WTC11 (cell line): ENCODE measurements at regions not wholly inside any gene's neighbourhood (a gene's known extent, or its start where the extent isn't known, plus 50 kb on each side); places are given as distances from the start of the nearest gene placed in this dataset.

Experiments
- ATAC-seq: fragments of 200-7000 bp; cut with Tn5 transposase; 2 replicates; pipeline ENCODE4 v1.10.0; 2021; ENCODE audit warnings: mild to moderate bottlenecking, moderate library complexity
- CTCF ChIA-PET: fragments of 300-600 bp; sonication (Branson Sonifier 250); formaldehyde crosslinking; loops from one replicate; lab custom pipeline; 2021; ENCODE audit warnings: antibody characterized with exemption; lab: Charles Lee
- POLR2A ChIA-PET: fragments of 350-600 bp; sonication (Branson Sonifier 250); formaldehyde crosslinking; loops from one replicate; lab custom pipeline; 2021; ENCODE audit warnings: antibody characterized with exemption; lab: Charles Lee
- DNase-seq: peaks from one replicate; pipeline ENCODE4 v3.0.0; 2021; ENCODE audit warnings: low spot score
- H3K27ac Mint-ChIP-seq: 2 replicates; pipeline ENCODE4 v1.8.0; 2021; ENCODE audit warnings: mixed read lengths
- H3K27me3 Mint-ChIP-seq: 2 replicates; pipeline ENCODE4 v1.8.0; 2021; ENCODE audit warnings: low read depth, mild to moderate bottlenecking, moderate library complexity, mixed read lengths
- H3K36me3 Mint-ChIP-seq: 2 replicates; pipeline ENCODE4 v1.8.0; 2021; ENCODE audit warnings: mixed read lengths
- H3K4me1 Mint-ChIP-seq: 2 replicates; pipeline ENCODE4 v1.8.0; 2022; ENCODE audit warnings: mixed read lengths
- H3K4me3 Mint-ChIP-seq: 2 replicates; pipeline ENCODE4 v1.8.0; 2021; ENCODE audit warnings: mild to moderate bottlenecking, moderate library complexity, mixed read lengths
- H3K9me3 Mint-ChIP-seq: 2 replicates; pipeline ENCODE4 v1.8.0; 2021; ENCODE audit warnings: mixed read lengths
- CBFB ChIP-seq: sonication (generic); formaldehyde crosslinking; IDR thresholded peaks from 2 replicates; pipeline ENCODE4 v1.8.1; 2022; ENCODE audit warnings: mild to moderate bottlenecking, low read depth, missing genetic modification reagents
- CREB1 ChIP-seq: sonication (generic); formaldehyde crosslinking; IDR thresholded peaks from 2 replicates; pipeline ENCODE4 v1.8.0; 2023; ENCODE audit warnings: mild to moderate bottlenecking, missing genetic modification reagents
- E2F5 ChIP-seq: sonication (generic); formaldehyde crosslinking; IDR thresholded peaks from 2 replicates; pipeline ENCODE4 v1.8.1; 2022; ENCODE audit warnings: mild to moderate bottlenecking, moderate library complexity, missing genetic modification reagents
- ESRRA ChIP-seq: sonication (generic); formaldehyde crosslinking; IDR thresholded peaks from 2 replicates; pipeline ENCODE4 v1.8.1; 2022; ENCODE audit warnings: mild to moderate bottlenecking, missing genetic modification reagents, borderline replicate concordance
- FOXJ3 ChIP-seq: sonication (generic); formaldehyde crosslinking; IDR thresholded peaks from 2 replicates; pipeline ENCODE4 v1.9.0; 2021; ENCODE audit warnings: missing genetic modification reagents, mild to moderate bottlenecking, borderline replicate concordance
- FOXK1 ChIP-seq: sonication (generic); formaldehyde crosslinking; IDR thresholded peaks from 2 replicates; pipeline ENCODE4 v1.8.0; 2022; ENCODE audit warnings: mild to moderate bottlenecking, moderate library complexity, missing genetic modification reagents
- FOXP1 ChIP-seq: sonication (generic); formaldehyde crosslinking; IDR thresholded peaks from 2 replicates; pipeline ENCODE4 v1.8.0; 2022; ENCODE audit warnings: missing genetic modification reagents, mild to moderate bottlenecking, moderate library complexity, borderline replicate concordance
- IRF2 ChIP-seq: sonication (generic); formaldehyde crosslinking; IDR thresholded peaks from 2 replicates; pipeline ENCODE4 v1.8.0; 2022; ENCODE audit warnings: low read depth, missing genetic modification reagents, borderline replicate concordance
- JAZF1 ChIP-seq: fragments of 250-450 bp; sonication (Bioruptor Pico); IDR thresholded peaks from 2 replicates; pipeline ENCODE4 v1.9.0; 2021; ENCODE audit warnings: moderate library complexity, mild to moderate bottlenecking, inconsistent platforms
- MYBL2 ChIP-seq: sonication (generic); formaldehyde crosslinking; IDR thresholded peaks from 2 replicates; pipeline ENCODE4 v1.8.1; 2023; ENCODE audit warnings: mild to moderate bottlenecking, moderate library complexity, missing genetic modification reagents
- NR1H2 ChIP-seq: sonication (generic); formaldehyde crosslinking; IDR thresholded peaks from 2 replicates; pipeline ENCODE4 v1.9.0; 2021; ENCODE audit warnings: mild to moderate bottlenecking, moderate library complexity, missing genetic modification reagents
- NR2C2 ChIP-seq: sonication (generic); formaldehyde crosslinking; IDR thresholded peaks from 2 replicates; pipeline ENCODE4 v1.8.0; 2022; ENCODE audit warnings: mild to moderate bottlenecking, missing genetic modification reagents
- PRDM15 ChIP-seq: sonication (generic); formaldehyde crosslinking; IDR thresholded peaks from 2 replicates; pipeline ENCODE4 v1.8.0; 2022; ENCODE audit warnings: missing genetic modification reagents
- SMAD3 ChIP-seq: sonication (generic); formaldehyde crosslinking; IDR thresholded peaks from 2 replicates; pipeline ENCODE4 v1.8.0; 2022; ENCODE audit warnings: missing genetic modification reagents, mild to moderate bottlenecking, borderline replicate concordance
- SMAD4 ChIP-seq: sonication (generic); formaldehyde crosslinking; IDR thresholded peaks from 2 replicates; pipeline ENCODE4 v1.8.0; 2022; ENCODE audit warnings: mild to moderate bottlenecking, missing genetic modification reagents
- SOX15 ChIP-seq: fragments of 250-450 bp; sonication (Bioruptor Pico); IDR thresholded peaks from 2 replicates; pipeline ENCODE4 v1.9.0; 2021; ENCODE audit warnings: mild to moderate bottlenecking
- USF1 ChIP-seq: sonication (generic); formaldehyde crosslinking; IDR thresholded peaks from 2 replicates; pipeline ENCODE4 v1.8.0; 2022; ENCODE audit warnings: mild to moderate bottlenecking, missing genetic modification reagents
- ZMAT4 ChIP-seq: fragments of 250-450 bp; sonication (Bioruptor Pico); IDR thresholded peaks from 2 replicates; pipeline ENCODE4 v1.9.0; 2021; ENCODE audit warnings: mild to moderate bottlenecking
- ZNF121 ChIP-seq: sonication (generic); formaldehyde crosslinking; IDR thresholded peaks from 2 replicates; pipeline ENCODE4 v1.8.0; 2023; ENCODE audit warnings: missing genetic modification reagents
- ZNF423 ChIP-seq: fragments of 250-450 bp; sonication (Bioruptor Pico); IDR thresholded peaks from 2 replicates; pipeline ENCODE4 v2.1.2; 2022; ENCODE audit warnings: mild to moderate bottlenecking, moderate library complexity
- ZNF425 ChIP-seq: fragments of 250-450 bp; sonication (Bioruptor Pico); conservative IDR thresholded peaks from 2 replicates; pipeline ENCODE4 v1.9.0; 2021; ENCODE audit warnings: mild to moderate bottlenecking
- ZNF512 ChIP-seq: sonication (generic); formaldehyde crosslinking; IDR thresholded peaks from 2 replicates; pipeline ENCODE4 v1.8.1; 2022; ENCODE audit warnings: missing genetic modification reagents, borderline replicate concordance
- ZSCAN18 ChIP-seq: fragments of 250-450 bp; sonication (Bioruptor Pico); IDR thresholded peaks from 2 replicates; pipeline ENCODE4 v2.1.2; 2022; ENCODE audit warnings: mild to moderate bottlenecking, moderate library complexity

GRCh38 chr6:156419594-156419993, 357.6 kb upstream of the ARID1B start:
- no peak for TF ChIP-seq SMAD4 (CRISPR knock-in tag)
- TF ChIP-seq E2F5 (CRISPR knock-in tag) = no peak
- no peak for TF ChIP-seq FOXK1 (CRISPR knock-in tag)
- no peak for TF ChIP-seq ZMAT4
- no peak for TF ChIP-seq CREB1 (CRISPR knock-in tag)
- no peak for TF ChIP-seq IRF2 (CRISPR knock-in tag)
- TF ChIP-seq ZSCAN18 (CRISPR knock-in tag) = no peak
- no peak for TF ChIP-seq CBFB (CRISPR knock-in tag)
- no peak for TF ChIP-seq NR2C2 (CRISPR knock-in tag)
- TF ChIP-seq SOX15 (CRISPR knock-in tag) = no peak
- TF ChIP-seq NR1H2 (CRISPR knock-in tag) = no peak

GRCh38 chr6:156418253-156418652, 358.9 kb upstream of the ARID1B start:
- H3K27me3 Mint-ChIP-seq = no peaks in the 10 kb centered on the region
- no peak overlapping the region for H3K4me3 Mint-ChIP-seq
- no peak for ATAC-seq
- DNase-seq = no peak
- no peak overlapping the region for H3K27ac Mint-ChIP-seq
- no peak for TF ChIP-seq ESRRA (CRISPR knock-in tag)
- TF ChIP-seq FOXP1 (CRISPR knock-in tag) = no peak
- no peak for TF ChIP-seq ZNF121 (CRISPR knock-in tag)
- no peak for TF ChIP-seq PRDM15 (CRISPR knock-in tag)
- no peak for TF ChIP-seq ZNF425
- no peak for TF ChIP-seq SMAD3 (CRISPR knock-in tag)
- TF ChIP-seq JAZF1 (CRISPR knock-in tag) = no peak
- TF ChIP-seq ZNF512 (CRISPR knock-in tag) = no peak
- TF ChIP-seq SMAD4 (CRISPR knock-in tag) = no peak
- no peak for TF ChIP-seq ZNF423
- TF ChIP-seq USF1 (CRISPR knock-in tag) = no peak
- no peak for TF ChIP-seq MYBL2 (CRISPR knock-in tag)
- no peak for TF ChIP-seq FOXJ3
- TF ChIP-seq, all 79 proteins: peak for 0
- H3K36me3 Mint-ChIP-seq = peaks cover 14% of the 10 kb centered on the region
- H3K9me3 Mint-ChIP-seq = peaks cover 25% of the 10 kb centered on the region
- CTCF ChIA-PET = no interaction called here
- POLR2A ChIA-PET = no interaction called here
- no peaks in the 10 kb centered on the region for H3K4me1 Mint-ChIP-seq

More at GRCh38 chr6:156419594-156419993, 357.6 kb upstream of the ARID1B start:
- Mint-ChIP-seq H3K4me3 (no peak overlapping the region), H3K36me3 (peaks cover 20% of the 10 kb centered on the region), H3K27ac (no peak overlapping the region), H3K9me3 (peaks cover 35% of the 10 kb centered on the region), H3K4me1 (no peaks in the 10 kb centered on the region), H3K27me3 (no peaks in the 10 kb centered on the region)
- POLR2A ChIA-PET = no interaction called here
- no peak for DNase-seq
- CTCF ChIA-PET = no interaction called here
- ATAC-seq = no peak
